ENCODE measurements at regions not wholly inside any gene's neighbourhood (a gene's known extent, or its start where the extent isn't known, plus 50 kb on each side); places are given as distances from the start of the nearest gene placed in this dataset.
"Not testable (repeated sequence)": the region's sequence is repeated elsewhere in the genome, so short reads cannot be mapped to it uniquely, and the experiment has no call there.

DNA sequence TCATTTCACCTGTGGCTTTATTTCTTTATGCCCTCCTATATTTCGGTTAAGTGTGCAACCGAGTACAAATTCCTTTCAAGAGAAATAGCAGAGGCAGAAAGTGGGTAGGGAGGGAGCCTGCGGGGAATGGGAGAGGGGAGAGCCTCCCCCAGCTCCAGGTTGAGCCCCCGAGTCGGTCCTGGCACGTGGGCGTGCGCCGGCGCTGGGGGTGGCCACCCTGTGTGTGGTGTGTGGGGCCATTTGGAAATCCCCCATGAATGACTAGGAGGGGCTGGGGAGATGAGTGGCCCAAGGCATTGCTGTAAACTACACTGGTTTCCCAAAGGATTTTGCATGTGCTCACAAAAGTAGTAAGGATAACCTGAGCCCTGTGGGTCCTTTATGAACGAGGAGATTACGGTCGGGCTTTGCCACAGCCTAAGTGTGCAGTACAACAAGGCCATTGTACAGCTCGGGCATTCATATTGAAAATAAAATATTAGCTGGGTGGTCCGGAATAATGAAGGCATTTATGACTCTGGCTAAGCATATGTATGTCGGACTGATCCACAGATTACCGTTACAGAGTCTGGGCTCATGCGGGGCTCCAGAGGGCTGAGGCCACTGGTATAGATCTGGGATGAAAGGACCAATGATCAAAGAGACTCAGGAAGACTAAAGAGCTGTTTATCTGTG lies 84.5 kb upstream of the RALGAPA2 start:
- no peak for DNase-seq (ENCODE audit: low read depth, low spot score)

DNA sequence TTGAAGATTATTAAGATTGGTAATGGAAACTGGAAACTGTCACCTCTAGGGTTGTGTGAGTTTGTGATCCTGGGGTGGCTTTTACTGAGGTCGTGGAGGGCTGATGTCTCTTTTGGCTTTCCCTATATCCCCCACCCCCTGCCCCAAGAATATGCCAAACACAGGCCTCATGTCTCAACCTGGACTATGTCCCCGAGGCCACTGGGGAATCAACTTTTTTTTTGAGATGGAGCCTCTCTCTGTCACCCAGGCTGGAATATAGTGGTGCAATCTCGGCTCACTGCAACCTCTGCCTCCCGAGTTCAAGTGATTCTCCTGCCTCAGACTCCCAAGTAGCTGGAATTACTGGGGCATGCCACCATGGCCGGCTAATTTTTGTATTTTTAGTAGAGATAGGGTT lies 83.3 kb upstream of the RALGAPA2 start:
- DNase-seq (ENCODE audit: low read depth, low spot score): no peak

DNA sequence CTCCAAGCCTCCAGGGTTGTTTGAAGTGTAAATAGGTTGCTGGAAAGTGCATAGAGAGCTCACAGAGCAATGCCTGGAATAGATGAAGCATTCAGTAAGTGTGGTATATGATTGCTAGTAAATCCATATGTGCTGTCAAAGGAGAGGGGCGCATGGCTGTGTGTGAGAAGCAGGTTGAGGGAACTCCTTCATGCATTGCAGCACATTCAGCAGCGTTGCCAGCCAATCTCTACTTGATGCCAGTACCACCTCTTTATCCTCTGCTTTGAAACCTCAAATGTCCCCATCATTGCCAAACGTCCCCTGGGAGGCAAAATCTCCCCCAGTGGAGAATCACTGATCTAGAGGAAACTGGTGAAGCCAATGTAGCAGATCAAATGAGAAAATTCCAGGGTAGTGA lies 82.7 kb upstream of the RALGAPA2 start:
- DNase-seq (ENCODE audit: low read depth, low spot score): no peak

DNA sequence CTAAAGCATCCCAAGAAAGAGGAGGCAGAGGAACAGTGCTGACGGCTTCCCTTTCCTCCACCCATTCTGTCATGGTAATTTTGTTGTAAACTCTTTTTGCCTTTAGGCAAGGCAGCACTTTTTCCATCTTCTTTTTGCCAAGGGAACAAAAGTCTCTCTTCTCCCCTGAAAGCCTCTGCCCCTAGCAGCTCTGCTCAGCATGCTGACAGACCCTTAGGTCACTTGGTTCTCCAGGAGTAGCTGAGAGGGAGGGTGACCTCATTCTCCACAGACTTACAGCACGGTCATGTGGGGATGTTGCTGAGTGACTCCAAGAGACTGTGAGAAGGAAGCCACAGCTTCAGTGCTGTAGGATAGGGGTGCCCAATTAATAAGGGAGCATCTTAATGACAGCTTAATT lies 81.1 kb upstream of the RALGAPA2 start:
- DNase-seq (ENCODE audit: low read depth, low spot score): no peak

DNA sequence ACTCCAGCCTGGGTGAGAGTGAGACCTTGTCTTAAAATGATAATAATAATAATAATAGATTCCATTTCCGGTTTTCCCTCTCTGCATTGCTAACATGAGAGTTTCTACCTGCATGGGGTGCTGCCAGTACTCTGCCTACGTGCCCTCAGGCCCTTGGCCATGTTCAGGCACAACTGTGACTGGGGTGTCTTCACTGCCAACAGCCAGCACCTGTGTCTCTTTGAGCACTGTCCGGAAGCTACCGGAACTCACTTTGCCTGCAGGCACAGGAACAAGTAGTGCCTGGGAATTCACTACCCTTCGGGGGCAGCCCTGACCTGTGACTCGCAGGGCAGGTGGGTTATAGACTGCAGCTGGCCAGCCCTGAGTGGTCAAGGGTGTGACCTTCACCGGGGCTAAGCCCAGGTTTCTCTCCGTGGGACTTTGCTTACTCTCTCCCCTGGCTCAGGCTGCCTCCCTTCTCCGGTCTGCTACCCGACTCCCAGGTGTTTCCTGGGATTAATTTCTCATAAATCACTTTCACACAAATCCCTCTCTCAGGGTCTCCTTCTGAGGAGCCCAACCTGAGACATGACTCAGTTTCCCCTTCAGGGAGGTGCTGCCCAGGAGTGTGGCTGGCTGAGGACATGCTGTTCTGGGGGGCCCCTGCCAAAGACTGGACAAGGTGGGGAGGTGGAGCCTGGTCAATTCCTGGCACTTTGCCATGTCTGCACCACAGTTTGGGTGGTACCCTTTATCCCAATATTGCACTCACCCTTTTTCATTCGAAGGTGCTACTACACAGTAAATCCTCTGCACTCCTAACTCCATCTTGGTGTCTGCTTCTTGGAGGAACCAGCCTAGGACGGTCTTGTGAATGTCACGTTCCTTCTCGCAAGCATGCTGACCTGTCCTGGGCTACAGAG lies 79.5 kb upstream of the RALGAPA2 start:
- DNase-seq (ENCODE audit: low read depth, low spot score): no peak

DNA sequence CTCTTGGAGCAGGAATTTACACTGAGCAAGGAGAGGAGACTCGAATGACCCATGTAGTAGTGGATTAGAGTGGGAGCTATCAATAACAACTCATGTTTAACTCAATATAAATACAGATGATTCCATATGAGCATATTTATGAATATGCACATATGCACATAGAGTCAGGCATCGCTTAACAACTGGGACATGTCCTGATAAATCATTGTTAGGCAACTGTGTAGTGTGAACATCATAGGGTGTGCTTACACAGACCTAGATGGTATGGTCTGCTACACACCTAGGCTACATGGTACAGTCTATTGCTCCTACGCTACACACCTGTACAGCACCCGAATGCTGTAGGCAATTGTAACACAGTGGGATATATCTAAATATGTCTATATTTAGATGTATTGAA lies 75.9 kb upstream of the RALGAPA2 start:
- no peak for DNase-seq (ENCODE audit: low read depth, low spot score)

DNA sequence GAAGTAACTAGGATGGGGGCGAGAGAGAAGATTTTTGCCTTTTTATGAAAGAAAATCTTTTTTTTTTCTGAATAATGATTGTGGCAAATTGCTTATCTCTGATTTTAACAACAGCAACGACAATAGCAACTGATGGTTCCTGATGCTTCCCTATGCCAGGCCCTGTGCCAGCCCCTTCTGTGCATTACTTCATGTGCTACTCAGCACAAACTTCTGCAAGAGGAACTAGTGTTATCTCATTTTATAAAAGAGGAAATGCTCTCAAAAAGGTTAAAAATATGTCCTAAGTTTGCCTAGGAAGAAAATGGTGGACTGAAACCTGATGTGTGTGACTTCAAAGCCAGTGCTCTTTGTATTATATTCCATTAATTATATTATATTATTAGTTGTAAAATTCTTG lies 74.0 kb upstream of the RALGAPA2 start:
- no peak for DNase-seq (ENCODE audit: low read depth, low spot score)

DNA sequence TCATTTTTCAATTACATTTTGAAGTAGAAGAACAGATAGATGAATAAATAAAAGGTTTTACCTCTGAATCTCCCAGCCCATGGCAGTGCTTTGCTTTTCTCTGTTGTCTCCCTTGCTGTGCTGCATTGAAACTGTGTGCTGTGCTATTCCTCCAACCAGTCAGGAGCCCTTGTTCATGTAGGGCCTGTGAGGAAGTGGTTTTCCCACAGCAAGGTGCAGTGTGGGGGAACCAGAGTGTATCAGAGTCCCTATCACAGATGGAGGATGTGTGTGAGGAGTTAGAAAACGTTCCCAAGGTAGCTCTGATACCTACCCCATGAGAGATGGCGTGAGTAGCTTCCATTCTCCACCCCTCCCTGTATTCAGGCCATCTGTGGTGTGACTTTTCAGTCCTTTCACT lies 72.8 kb upstream of the RALGAPA2 start:
- no peak for DNase-seq (ENCODE audit: low read depth, low spot score)

DNA sequence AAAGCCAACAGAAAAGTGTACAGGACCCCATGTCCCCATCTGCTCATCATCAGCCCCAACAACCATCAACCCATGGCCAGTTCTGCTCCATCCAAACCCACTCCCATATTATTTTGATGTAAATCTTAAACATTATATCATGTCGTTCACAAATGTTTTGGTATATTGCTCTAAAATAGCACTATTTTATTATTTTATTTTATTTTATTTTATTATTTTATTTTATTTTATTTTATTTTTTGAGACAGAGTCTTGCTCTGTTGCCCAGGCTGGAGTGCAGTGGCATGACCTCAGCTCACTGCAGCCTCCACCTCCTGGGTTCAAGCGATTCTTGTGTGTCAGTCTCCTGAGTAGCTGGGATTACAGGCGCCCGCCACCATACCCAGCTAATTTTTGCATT lies 72.0 kb upstream of the RALGAPA2 start:
- DNase-seq (ENCODE audit: low read depth, low spot score): not testable (repeated sequence)

DNA sequence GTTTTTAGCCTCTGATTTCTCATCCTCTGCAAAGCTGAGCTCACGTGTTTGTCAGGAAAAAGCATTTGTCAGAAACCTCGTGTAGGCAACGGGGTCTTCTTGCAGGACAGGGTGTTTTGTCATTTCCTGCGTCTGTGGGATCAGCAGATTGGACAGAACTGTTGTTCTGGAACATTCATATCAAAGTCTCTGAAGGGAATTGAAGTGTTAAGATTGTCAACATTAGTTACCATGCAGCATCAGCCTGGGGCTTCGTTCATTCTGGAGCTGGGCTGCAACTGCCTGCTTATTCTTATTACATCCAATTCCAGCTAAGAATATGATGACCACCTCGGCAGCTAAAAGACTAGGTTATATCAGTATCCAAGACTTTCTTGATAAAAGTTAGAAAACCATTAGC lies 71.0 kb upstream of the RALGAPA2 start:
- DNase-seq (ENCODE audit: low read depth, low spot score): no peak

DNA sequence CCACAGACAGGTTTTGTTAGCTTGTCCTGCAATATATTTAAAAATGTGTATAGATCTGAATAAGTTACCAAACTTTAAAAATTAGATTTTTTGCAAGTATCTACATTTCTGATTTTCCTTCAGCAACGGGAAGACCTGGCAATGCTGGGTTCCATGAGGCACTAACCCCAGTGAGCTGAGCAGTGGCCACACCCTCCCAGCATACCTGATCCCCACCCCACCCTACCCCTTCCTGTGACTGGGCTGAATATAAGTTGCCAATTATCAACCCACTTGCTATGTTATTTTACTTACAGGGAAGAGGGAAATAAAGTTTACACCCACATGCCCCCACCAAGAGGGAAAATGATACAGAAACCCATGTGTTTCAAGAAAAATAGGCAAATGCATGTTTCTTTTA lies 70.3 kb upstream of the RALGAPA2 start:
- no peak for DNase-seq (ENCODE audit: low read depth, low spot score)

DNA sequence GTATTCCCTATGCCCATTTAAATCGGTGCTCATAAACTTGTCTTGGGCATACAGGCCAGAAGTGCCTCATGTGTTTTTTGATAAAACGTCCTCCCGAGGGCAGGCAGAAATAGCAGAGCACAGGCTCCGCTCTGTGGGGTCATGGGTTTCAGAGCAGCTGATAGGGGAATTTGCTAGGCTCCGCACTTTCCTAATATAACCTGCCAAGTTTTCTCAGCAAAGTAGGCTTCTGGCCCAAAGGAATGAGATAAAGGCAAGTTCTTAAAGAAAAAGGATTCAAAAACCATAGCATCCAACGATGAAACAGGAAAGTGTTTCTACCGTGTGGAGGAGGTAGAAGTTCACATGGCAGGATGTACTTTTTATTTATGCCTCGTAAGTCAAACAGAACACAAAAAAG lies 69.8 kb upstream of the RALGAPA2 start:
- no peak for DNase-seq (ENCODE audit: low read depth, low spot score)

DNA sequence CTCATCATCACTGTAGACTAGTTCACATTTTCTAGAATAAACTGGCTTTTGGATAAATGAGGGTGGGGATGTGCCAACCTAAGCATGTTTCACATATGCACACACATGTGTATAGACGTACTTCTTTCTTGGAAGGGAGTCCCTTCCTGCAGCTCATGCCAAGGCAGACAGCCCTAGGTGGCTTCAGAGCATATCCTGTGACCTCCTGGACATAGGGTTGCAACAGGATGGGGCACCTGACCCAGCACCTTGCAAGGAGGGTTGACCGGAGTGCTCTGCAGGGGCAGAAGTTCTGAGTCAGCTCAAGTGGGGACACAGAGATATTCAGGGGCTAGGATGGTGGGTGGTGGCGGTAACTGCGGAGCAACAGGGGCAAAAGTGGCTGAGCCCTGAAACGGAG lies 68.6 kb upstream of the RALGAPA2 start:
- no peak for DNase-seq (ENCODE audit: low read depth, low spot score)

DNA sequence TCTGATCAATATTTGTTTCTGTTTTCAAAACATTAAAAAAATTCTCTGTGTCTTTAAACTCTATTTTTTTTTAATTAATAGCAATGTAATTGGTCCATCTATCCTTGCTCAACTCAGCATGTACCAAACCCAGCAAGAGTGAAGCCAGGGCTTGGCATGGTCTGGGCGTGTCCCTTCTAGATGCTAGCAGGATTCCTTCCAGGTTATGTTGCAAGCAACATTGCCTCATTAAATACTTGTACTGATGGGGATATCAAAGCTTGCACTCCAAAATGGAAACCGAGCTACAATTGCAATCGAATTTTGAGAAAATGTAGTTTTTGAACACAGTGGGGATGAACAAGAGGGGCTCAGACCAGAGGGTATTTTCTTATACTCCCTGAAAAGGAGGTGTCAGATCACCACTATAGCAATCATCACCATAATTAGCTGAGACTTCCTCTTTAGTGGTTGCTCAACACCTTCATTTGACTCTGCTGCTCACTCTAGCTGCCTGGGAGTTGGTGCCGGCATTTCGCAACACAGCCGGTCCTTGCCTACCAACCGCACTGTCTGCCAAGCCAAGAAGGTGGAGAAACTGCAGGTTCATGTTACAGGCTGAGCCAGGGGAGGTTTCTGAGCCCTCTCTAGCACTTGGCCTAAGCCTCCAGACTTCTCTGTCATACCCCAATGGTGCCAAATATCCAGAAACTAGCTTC lies 67.8 kb upstream of the RALGAPA2 start:
- DNase-seq (ENCODE audit: low read depth, low spot score): no peak

DNA sequence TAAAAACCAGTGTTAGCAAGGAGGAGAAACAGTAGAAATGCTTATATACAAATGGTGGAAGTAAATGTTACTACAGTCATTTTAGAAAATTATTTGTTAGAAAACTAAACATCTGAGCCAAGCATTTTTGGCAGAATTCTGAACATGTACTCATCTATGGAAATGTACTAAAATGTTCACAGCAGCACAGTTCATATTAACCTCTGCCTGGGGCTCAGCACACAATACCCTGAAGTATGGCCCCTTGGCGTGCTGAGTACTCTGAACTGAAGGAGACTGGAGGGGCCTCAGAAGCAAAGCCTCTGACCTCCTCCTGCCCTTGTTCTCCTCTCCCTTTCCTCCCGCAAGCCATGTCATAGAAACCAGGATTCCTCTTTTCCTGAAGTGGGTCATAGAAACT lies 66.2 kb upstream of the RALGAPA2 start:
- no peak for DNase-seq (ENCODE audit: low read depth, low spot score)

DNA sequence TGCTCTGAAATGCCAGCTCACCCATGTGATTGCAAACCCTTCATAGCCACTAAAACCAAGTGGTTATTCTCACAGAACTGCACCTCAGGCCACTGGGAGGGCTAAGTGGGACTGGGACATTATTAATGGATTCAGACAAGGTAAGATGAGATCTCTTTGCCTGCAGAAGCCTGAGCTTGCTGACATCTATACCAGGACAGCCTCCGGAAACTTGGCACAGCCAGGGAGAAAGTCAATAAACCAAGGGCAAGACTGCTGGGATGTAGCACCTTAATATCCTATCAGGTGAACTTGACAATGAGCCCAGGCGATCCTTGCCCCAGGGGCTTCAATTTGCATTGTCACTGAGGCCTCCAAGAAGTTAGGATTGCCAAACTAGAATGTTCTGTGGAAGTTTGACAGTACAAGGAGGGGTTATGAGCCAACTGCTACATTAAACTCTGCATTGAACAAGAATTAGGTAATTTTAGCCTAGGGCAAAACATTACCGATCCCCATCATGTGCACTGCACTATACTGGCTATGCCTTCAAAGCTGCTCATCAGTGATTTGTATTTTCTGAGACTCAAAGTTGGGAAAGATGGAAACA lies 60.1 kb upstream of the RALGAPA2 start:
- no peak for DNase-seq (ENCODE audit: low read depth, low spot score)

DNA sequence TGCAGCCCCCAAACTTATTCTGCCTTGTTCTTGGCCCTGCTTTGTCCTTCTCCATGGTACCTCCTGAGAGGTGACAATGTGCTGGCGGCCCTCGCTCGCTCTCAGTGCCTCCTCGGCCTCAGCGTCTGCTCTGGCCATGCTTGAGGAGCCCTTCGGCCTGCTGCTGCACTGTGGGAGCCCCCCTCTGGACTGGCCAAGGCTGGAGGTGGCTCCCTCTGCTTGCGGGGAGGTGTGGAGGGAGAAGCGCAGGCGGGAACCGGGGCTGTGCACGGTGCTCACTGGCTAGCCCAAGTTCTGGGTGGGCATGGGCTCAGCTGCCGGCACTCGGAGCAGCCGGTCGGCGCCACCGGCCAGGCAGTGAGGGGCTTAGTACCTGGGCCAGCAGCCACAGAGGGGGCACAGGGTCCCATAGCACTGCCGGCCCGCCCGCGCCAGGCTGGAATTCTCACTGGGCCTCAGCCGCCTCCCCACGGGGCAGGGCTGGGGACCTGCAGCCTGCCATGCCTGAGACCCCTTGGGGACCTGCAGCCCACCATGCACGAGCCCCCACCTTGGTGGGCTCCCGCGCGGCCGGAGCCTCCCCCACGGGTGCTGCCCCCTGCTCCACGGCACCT lies 55.9 kb upstream of the RALGAPA2 start:
- no peak for DNase-seq (ENCODE audit: low read depth, low spot score)

DNA sequence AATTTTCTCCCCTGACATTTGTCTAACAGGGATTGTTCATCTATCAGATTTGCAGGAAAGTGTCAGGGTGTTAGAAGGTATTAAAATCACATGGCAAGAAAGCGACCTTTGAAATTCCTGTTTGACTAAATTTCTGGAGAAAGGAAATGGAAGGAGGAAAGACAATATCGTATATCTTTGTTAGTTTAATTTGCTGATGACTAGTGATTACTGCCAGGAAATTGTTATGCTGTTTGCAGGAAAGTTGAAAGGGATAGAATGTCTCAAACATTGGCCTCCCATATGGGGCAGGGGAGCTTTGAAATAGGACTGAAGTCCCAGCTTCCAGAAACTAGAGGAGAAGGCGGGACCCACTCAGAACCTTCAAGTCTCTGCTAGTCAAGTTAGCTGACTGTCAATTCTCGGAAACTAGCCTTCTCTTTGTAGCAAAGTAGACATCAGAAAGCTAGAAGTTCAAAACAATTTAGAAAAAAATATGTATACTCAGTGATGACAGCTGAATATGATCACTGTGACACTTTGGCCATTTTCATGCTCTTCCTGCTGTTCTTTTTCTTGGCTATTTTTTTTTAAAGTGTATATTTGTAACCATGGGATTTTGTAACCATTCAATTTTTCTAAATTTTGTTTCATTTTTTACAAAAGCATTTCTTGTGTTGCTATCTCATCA lies 53.4 kb upstream of the RALGAPA2 start:
- DNase-seq (ENCODE audit: low read depth, low spot score): no peak

DNA sequence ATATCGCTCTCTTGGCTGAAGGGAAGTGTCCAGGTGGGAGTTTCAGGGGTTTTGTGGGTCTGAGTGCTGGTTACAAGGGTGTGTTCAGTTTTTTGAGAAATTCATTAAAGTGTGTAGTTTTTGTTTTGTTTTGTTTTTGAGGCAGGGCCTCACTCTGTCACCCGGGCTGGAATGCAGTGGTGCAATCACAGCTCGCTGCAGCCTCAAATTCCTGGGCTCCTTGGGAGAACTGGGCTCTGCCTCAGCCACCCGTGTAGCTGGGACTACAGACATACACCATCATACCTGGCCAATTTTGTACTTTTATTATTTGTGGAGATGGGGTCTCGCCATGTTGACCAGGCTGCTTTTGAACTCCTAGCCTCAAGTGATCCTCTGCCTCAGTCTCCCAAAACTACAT lies 51.2 kb upstream of the RALGAPA2 start:
- no peak for DNase-seq (ENCODE audit: low read depth, low spot score)

All from activated CD4-positive, CD25-positive, alpha-beta regulatory T cell treated with anti-CD3 and anti-CD28 coated beads, Interleukin-2, amount 50 U/mL, for 16 hours (primary cell).